ENCODE measurements at regions not wholly inside any gene's neighbourhood (a gene's known extent, or its start where the extent isn't known, plus 50 kb on each side); places are given as distances from the start of the nearest gene placed in this dataset.

DNA sequence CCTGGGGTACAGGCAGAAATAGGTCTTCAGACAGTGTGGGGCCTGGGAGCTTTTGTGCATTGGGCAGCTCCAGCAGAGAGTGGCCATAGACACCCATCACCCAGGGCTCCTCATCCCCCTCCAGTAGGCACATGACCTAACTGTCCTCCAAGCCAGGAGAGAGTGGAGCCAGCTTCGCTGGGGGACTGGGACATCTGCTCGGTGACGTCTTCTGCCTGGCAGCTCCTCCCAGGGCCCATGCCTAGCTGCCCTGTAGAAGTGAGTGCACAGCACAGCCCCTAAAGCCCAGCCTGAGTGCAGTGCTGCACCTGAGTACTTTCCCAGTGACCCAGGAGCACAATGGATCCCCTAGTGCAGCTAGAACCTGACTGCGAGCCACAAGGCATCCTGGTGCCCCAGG, 279.7 kb upstream of the SLC7A11 start:
- TF ChIP-seq POLR2A (IDR thresholded peaks at IDR 0.05; ENCODE audit: low read depth, low read length): no peak
- no peak for TF ChIP-seq PAX5 (IDR thresholded peaks at IDR 0.05; ENCODE audit: insufficient read depth, low read length, severe bottlenecking)
- no peak for TF ChIP-seq POLR2AphosphoS5 (IDR thresholded peaks at IDR 0.05; ENCODE audit: low read depth, low read length)
- no peak for TF ChIP-seq SPI1 (IDR thresholded peaks at IDR 0.05; ENCODE audit: low read depth, low read length)

Measured in GM12891 (cell line).